K562 (cell line): ENCODE measurements at regions not wholly inside any gene's neighbourhood (a gene's known extent, or its start where the extent isn't known, plus 50 kb on each side); places are given as distances from the start of the nearest gene placed in this dataset.

ENCODE experiments used
- ATAC-seq: fragments of 200-7000 bp; cut with Tn5 transposase; 3 replicates; pipeline ENCODE4 v1.9.1; 2020; ENCODE audit warnings: moderate library complexity
- BruUV-seq: library from RNA; stranded (reverse); fragments of 400-500 nt; replicated peaks from 2 replicates; lab custom pipeline; 2021; lab: Mats Ljungman, UMichigan
- CTCF ChIA-PET: fragments of 300-600 bp; formaldehyde crosslinking; extraction: SDS; loops from one replicate; lab custom pipeline; 2021; ENCODE audit warnings: low intra/inter-chr PET ratio; lab: Yijun Ruan, JAX
- POLR2A ChIA-PET: fragments of 300-600, 350-650 bp; sonication (Branson Sonifier 250); formaldehyde crosslinking; extraction: SDS; loops from one replicate; lab custom pipeline; 2021; ENCODE audit warnings: antibody characterized with exemption, inconsistent platforms; lab: Yijun Ruan, JAX
- DNase-seq, 4 experiments: peaks; one replicate each; pipeline versions ENCODE4 v3.0.0 to v3.0.0-alpha.2; 2011 to 2018; ENCODE audit warnings: low spot score in 3 of 4, mixed read lengths in 3 of 4; ENCODE audit errors: extremely low read depth in 1 of 4
- FAIRE-seq: peaks from 2 replicates; lab custom pipeline; 2011; peaks lifted over from hg19 to GRCh38; lab: Jason Lieb, UNC
- H2AFZ ChIP-seq: 2 replicates; pipeline ENCODE4 v1.6.0; 2011; ENCODE audit warnings: low read depth, low read length, control low read depth, inconsistent platforms
- H3K27ac ChIP-seq: fragments of 200-600 bp; 3 replicates; pipeline ENCODE4 v1.8.0; 2011; ENCODE audit warnings: low read depth, mild to moderate bottlenecking, control low read depth, inconsistent platforms, low read length, moderate library complexity, mixed read lengths; ENCODE audit errors: extremely low read depth
- H3K27me3 ChIP-seq, 2 experiments: fragments of 300-600 bp in 1 of 2; 2 replicates in 1 of 2; 3 replicates in 1 of 2; pipeline versions ENCODE4 v1.6.0 to v1.8.0; 2011; ENCODE audit warnings: inconsistent platforms in 2 of 2, low read length in 2 of 2, mild to moderate bottlenecking in 1 of 2, mixed read lengths in 1 of 2, moderate library complexity in 1 of 2; ENCODE audit not compliant: control insufficient read depth in 2 of 2, insufficient read depth in 2 of 2
- H3K36me3 ChIP-seq: fragments of 300-600 bp; 3 replicates; pipeline ENCODE4 v1.8.0; 2011; ENCODE audit warnings: mild to moderate bottlenecking, low read length, inconsistent platforms; ENCODE audit not compliant: control insufficient read depth, insufficient read depth
- H3K4me1 ChIP-seq, 2 experiments: fragments of 200-600 bp in 1 of 2; replicated peaks in 1 of 2; 2 replicates in 1 of 2; 3 replicates in 1 of 2; pipeline versions ENCODE4 v1.5.1 to v1.8.0; 2011; ENCODE audit warnings: inconsistent platforms in 2 of 2, low read length in 2 of 2, mild to moderate bottlenecking in 1 of 2, mixed read lengths in 1 of 2, moderate library complexity in 1 of 2; ENCODE audit not compliant: control insufficient read depth in 2 of 2, insufficient read depth in 2 of 2
- H3K4me2 ChIP-seq: 2 replicates; pipeline ENCODE4 v1.6.1; 2011; ENCODE audit warnings: low read length, control low read depth, inconsistent platforms, mixed read lengths; ENCODE audit not compliant: insufficient read depth
- H3K4me3 ChIP-seq: fragments of 200-600 bp; sonication (generic), shearing (Covaris generic); 2 replicates; pipeline ENCODE4 v1.5.1; 2016; ENCODE audit warnings: control low read depth, inconsistent platforms
- H3K79me2 ChIP-seq: fragments of 200-600 bp; 3 replicates; pipeline ENCODE4 v1.8.0; 2011; ENCODE audit warnings: low read length, inconsistent platforms; ENCODE audit not compliant: control insufficient read depth, insufficient read depth
- H3K9ac ChIP-seq, 2 experiments: 2 replicates each; pipeline versions ENCODE4 v1.6.0 to v1.6.1; 2011; ENCODE audit warnings: low read depth in 2 of 2, low read length in 2 of 2, control low read depth in 1 of 2, inconsistent platforms in 1 of 2, mild to moderate bottlenecking in 1 of 2, mixed read lengths in 1 of 2; ENCODE audit not compliant: insufficient read depth in 1 of 2
- H3K9me1 ChIP-seq: one replicate; pipeline ENCODE4 v1.6.0; 2011; ENCODE audit warnings: inconsistent platforms, mild to moderate bottlenecking, low read length, moderate library complexity; ENCODE audit not compliant: control insufficient read depth, insufficient read depth
- H3K9me3 ChIP-seq: replicated peaks from 2 replicates; pipeline ENCODE4 v1.5.1; 2011; ENCODE audit warnings: low read depth, low read length, inconsistent platforms; ENCODE audit not compliant: control insufficient read depth, insufficient read depth
- H4K20me1 ChIP-seq: replicated peaks from 2 replicates; pipeline ENCODE4 v1.6.1; 2011; ENCODE audit warnings: low read length, inconsistent platforms, mixed read lengths; ENCODE audit not compliant: control insufficient read depth, insufficient read depth
- EWSR1 ChIP-seq: fragments of 450-650 bp; IDR thresholded peaks from 2 replicates; pipeline ENCODE4 v1.6.1; 2018; ENCODE audit warnings: borderline replicate concordance, mild to moderate bottlenecking, low read depth, moderate library complexity; ENCODE audit not compliant: partially characterized antibody
- GATAD2B ChIP-seq: fragments of 450-650 bp; IDR thresholded peaks from 2 replicates; pipeline ENCODE4 v1.6.1; 2017; ENCODE audit warnings: mild to moderate bottlenecking, borderline replicate concordance
- RB1 ChIP-seq: fragments of 450-650 bp; IDR thresholded peaks from 2 replicates; pipeline ENCODE4 v1.6.1; 2017; ENCODE audit warnings: low read depth, mild to moderate bottlenecking
- ZNF12 ChIP-seq: sonication (generic); formaldehyde crosslinking; IDR thresholded peaks from 2 replicates; pipeline ENCODE4 v1.4.0; 2020; ENCODE audit warnings: mild to moderate bottlenecking, missing genetic modification reagents
- WGBS: fragments of 100-300 bp; shearing (Covaris generic); methylation state at CpG from one replicate; pipeline ENCODE4 v1.1.6; 2016; ENCODE audit warnings: low coverage, mixed read lengths; ENCODE audit not compliant: insufficient coverage; ENCODE audit errors: missing lambda C conversion rate; 5-methylcytosine and 5-hydroxymethylcytosine counted together
- in situ Hi-C: fragments of 300-500 bp; cut with MboI; formaldehyde crosslinking; loops from 4 replicates; pipeline ENCODE4 v1.15.0; 2018; ENCODE audit warnings: inconsistent platforms, mixed read lengths
- intact Hi-C: fragments of 100-400 bp; cut with micrococcal nuclease; formaldehyde crosslinking; loops from 2 replicates; pipeline ENCODE4 v1.14.2; 2022
- TF ChIP-seq, protein P1 (sequence below): fragments of 250-450 bp; sonication (Bioruptor Pico); IDR thresholded peaks from 2 replicates; pipeline ENCODE4 v1.5.0; 2021; ENCODE audit warnings: mild to moderate bottlenecking, moderate library complexity

DNA sequence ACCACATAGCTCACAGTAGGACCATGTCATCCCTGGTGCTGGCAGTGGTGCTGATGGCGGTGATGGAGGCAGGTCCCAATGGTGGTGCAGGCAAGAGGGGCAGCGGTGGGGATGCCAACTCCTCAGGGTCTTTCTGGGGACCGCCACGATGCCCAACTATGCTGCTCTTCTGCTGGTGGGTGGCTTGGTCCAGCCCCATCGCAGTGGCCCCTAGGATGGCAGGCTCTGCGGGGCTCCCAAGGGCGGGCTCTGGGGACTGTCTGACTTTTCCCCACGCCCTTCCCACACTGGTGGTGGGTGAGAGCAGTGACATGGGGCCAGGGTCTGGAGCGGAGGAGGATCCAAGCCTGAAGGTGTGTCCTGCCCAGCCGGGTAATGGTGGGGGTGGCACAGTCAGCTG, 288.9 kb upstream of the RIOK2 start:
- no peaks in the 10 kb centered on the region for H3K9me1 ChIP-seq
- H3K27me3 ChIP-seq = no peaks in the 10 kb centered on the region
- no peak for DNase-seq
- H3K9ac ChIP-seq = no peak overlapping the region
- no peaks in the 10 kb centered on the region for H3K9me3 ChIP-seq
- no peaks in the 10 kb centered on the region for H3K36me3 ChIP-seq
- H3K4me2 ChIP-seq = no peak overlapping the region
- intact Hi-C loops (no loop called here), in situ Hi-C loops (no loop called here)
- no peaks in the 10 kb centered on the region for H4K20me1 ChIP-seq
- POLR2A ChIA-PET = no interaction called here
- H2AFZ ChIP-seq = no peak overlapping the region
- WGBS = 1% methylated on average over 10 of the region's 10 CpGs
- BruUV-seq = no TSS peak
- CTCF ChIA-PET = no interaction called here
- ATAC-seq = no peak
- no peaks in the 10 kb centered on the region for H3K79me2 ChIP-seq
- no peak overlapping the region for H3K4me3 ChIP-seq
- no peak overlapping the region for H3K27ac ChIP-seq
- TF ChIP-seq EWSR1 = no peak
- no peak for TF ChIP-seq GATAD2B
- TF ChIP-seq ZNF12 (CRISPR knock-in tag) = no peak
- no peak for TF ChIP-seq RB1
- TF ChIP-seq, protein P1, sequence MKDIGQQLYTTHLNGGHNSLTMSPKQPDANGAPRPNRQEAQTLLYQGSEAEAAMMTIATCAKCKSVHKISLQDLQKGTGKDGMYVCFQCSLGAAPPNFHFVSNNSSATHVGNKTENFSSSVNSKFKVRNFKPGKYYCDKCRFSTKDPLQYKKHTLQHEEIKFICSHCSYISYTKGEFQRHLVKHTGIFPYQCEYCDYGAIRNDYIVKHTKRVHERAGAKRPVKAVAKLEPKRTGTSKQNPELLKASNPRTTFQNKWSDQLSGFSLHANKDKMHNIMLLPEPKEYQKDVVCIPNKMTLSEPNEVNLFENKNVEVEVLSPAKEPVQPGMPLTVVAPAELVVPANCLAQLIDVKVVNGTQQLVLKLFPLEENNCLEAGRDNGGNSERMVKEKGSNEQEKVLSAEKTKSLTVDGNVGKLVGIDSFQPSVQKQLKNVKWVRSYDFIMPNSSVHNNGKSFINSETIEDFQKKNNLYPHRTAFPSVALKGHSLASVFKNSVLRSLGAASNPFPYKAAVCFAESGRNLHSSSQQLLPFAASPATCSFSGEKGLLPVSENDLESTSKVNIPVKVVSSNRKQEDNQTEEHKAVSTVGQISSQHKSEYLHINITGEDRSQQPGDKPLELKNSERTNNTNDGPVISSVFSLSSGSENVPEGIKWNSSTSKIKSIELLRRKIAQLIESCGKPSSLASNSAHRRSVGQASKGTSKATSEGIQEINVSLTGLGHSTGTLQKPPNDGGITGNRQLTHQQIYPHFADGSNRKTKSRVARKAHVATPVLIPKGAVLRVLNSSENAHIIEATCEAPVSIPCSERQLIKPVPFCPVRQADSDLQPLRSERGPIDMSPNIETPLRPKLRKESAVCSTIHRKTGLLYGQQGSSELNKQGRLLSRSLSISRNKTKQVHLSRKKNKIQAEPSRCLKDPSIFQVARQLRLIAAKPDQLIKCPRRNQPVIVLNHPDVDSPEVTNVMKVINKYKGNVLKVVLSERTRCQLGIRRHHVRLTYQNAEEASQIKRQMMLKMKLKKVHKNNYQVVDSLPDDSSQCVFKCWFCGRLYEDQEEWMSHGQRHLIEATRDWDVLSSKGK = no peak
- no peak for FAIRE-seq
- no peaks in the 10 kb centered on the region for H3K4me1 ChIP-seq
